IMR-90 (cell line): ENCODE measurements at regions not wholly inside any gene's neighbourhood (a gene's known extent, or its start where the extent isn't known, plus 50 kb on each side); places are given as distances from the start of the nearest gene placed in this dataset.

Source experiments
- ATAC-seq: fragments of 200-7000 bp; cut with Tn5 transposase; 2 replicates; pipeline ENCODE4 v1.9.1; 2020; ENCODE audit warnings: low read depth, mild to moderate bottlenecking, moderate library complexity
- BruUV-seq: library from RNA; stranded (reverse); fragments of 400-500 nt; replicated peaks from 2 replicates; lab custom pipeline; 2021; lab: Mats Ljungman, UMichigan
- CTCF ChIA-PET: fragments of 300-600 bp; formaldehyde crosslinking; extraction: SDS; loops from one replicate; lab custom pipeline; 2021; ENCODE audit warnings: antibody characterized with exemption; lab: Yijun Ruan, JAX
- POLR2A ChIA-PET: fragments of 300-600 bp; sonication (Branson Sonifier 250); formaldehyde crosslinking; loops from one replicate; lab custom pipeline; 2022; ENCODE audit warnings: antibody characterized with exemption; ENCODE audit not compliant: unreplicated experiment; lab: Charles Lee
- DNase-seq: peaks from one replicate; pipeline ENCODE4 v3.0.0; 2013
- H2AFZ ChIP-seq: replicated peaks from 2 replicates; pipeline ENCODE3; 2013; ENCODE audit warnings: low read length, mild to moderate bottlenecking; ENCODE audit not compliant: poor library complexity
- H2AK5ac ChIP-seq: 2 replicates; pipeline ENCODE4 v1.6.1; 2013; ENCODE audit warnings: low read depth, low read length, inconsistent platforms
- H2AK9ac ChIP-seq: replicated peaks from 2 replicates; pipeline ENCODE3; 2013; ENCODE audit warnings: mild to moderate bottlenecking, low read depth, low read length, moderate library complexity; ENCODE audit not compliant: poor library complexity
- H2BK120ac ChIP-seq: 2 replicates; pipeline ENCODE4 v1.6.1; 2013; ENCODE audit warnings: low read depth, low read length, inconsistent platforms
- H2BK15ac ChIP-seq: 3 replicates; pipeline ENCODE4 v1.6.1; 2013; ENCODE audit warnings: low read depth, low read length, inconsistent platforms
- H2BK20ac ChIP-seq: 2 replicates; pipeline ENCODE4 v1.6.1; 2013; ENCODE audit warnings: low read depth, mild to moderate bottlenecking, inconsistent platforms, low read length, moderate library complexity
- H2BK5ac ChIP-seq: 2 replicates; pipeline ENCODE4 v1.6.1; 2013; ENCODE audit warnings: mild to moderate bottlenecking, low read depth, low read length, inconsistent platforms; ENCODE audit not compliant: poor library complexity, severe bottlenecking
- H3K14ac ChIP-seq: replicated peaks from 2 replicates; pipeline ENCODE4 v1.6.1; 2013; ENCODE audit warnings: low read depth, low read length, inconsistent platforms
- H3K18ac ChIP-seq: 2 replicates; pipeline ENCODE4 v1.6.1; 2013; ENCODE audit warnings: low read depth, low read length, control low read depth
- H3K23ac ChIP-seq: 2 replicates; pipeline ENCODE4 v1.6.1; 2013; ENCODE audit warnings: low read depth, low read length, inconsistent platforms
- H3K27ac ChIP-seq: 2 replicates; pipeline ENCODE4 v1.5.1; 2013; ENCODE audit warnings: mild to moderate bottlenecking, control low read depth, low read length; ENCODE audit not compliant: insufficient read depth
- H3K27me3 ChIP-seq: 2 replicates; pipeline ENCODE4 v1.6.1; 2013; ENCODE audit warnings: low read length; ENCODE audit not compliant: control insufficient read depth, insufficient read depth
- H3K36me3 ChIP-seq: 2 replicates; pipeline ENCODE4 v1.6.1; 2013; ENCODE audit warnings: low read length, mixed read lengths; ENCODE audit not compliant: control insufficient read depth, insufficient read depth
- H3K4ac ChIP-seq: 2 replicates; pipeline ENCODE4 v1.6.1; 2013; ENCODE audit warnings: low read depth, low read length, inconsistent platforms
- H3K4me1 ChIP-seq: 2 replicates; pipeline ENCODE4 v1.6.1; 2013; ENCODE audit warnings: low read length, mixed read lengths; ENCODE audit not compliant: control insufficient read depth, insufficient read depth
- H3K4me2 ChIP-seq: 2 replicates; pipeline ENCODE4 v1.6.1; 2013; ENCODE audit warnings: low read depth, mild to moderate bottlenecking, control low read depth, low read length, moderate library complexity
- H3K4me3 ChIP-seq: 2 replicates; pipeline ENCODE4 v1.5.1; 2013; ENCODE audit warnings: low read depth, mild to moderate bottlenecking, control low read depth, low read length, moderate library complexity; ENCODE audit not compliant: insufficient read depth
- H3K56ac ChIP-seq: 2 replicates; pipeline ENCODE4 v1.6.1; 2013; ENCODE audit warnings: low read length, inconsistent platforms; ENCODE audit not compliant: insufficient read depth; ENCODE audit errors: extremely low read depth
- H3K79me1 ChIP-seq, 2 experiments: 2 replicates each; pipeline ENCODE4 v1.6.1; 2013; ENCODE audit warnings: low read length in 2 of 2, inconsistent platforms in 1 of 2, low read depth in 1 of 2
- H3K9ac ChIP-seq: 2 replicates; pipeline ENCODE4 v1.6.1; 2013; ENCODE audit warnings: low read depth, low read length, control low read depth
- H3K9me1 ChIP-seq: 2 replicates; pipeline ENCODE4 v1.6.1; 2013; ENCODE audit warnings: low read length, inconsistent platforms; ENCODE audit not compliant: insufficient read depth
- H3K9me3 ChIP-seq: 2 replicates; pipeline ENCODE4 v1.6.1; 2013; ENCODE audit warnings: low read length; ENCODE audit not compliant: control insufficient read depth, insufficient read depth
- H4K20me1 ChIP-seq: 2 replicates; pipeline ENCODE4 v1.6.1; 2013; ENCODE audit warnings: low read length, inconsistent platforms; ENCODE audit not compliant: insufficient read depth
- H4K5ac ChIP-seq: 2 replicates; pipeline ENCODE4 v1.6.1; 2013; ENCODE audit warnings: mild to moderate bottlenecking, low read depth, low read length, control low read depth
- H4K8ac ChIP-seq, 2 experiments: 2 replicates each; pipeline ENCODE4 v1.6.1; 2013; ENCODE audit warnings: low read depth in 2 of 2, low read length in 2 of 2, control low read depth in 1 of 2, inconsistent platforms in 1 of 2
- H4K91ac ChIP-seq: 2 replicates; pipeline ENCODE4 v1.6.1; 2013; ENCODE audit warnings: low read depth, low read length, inconsistent platforms; ENCODE audit not compliant: insufficient read depth
- BHLHE40 ChIP-seq: fragments of 150-350 bp; IDR thresholded peaks from 2 replicates; pipeline ENCODE4 v1.6.1; 2016; ENCODE audit warnings: mild to moderate bottlenecking, low read depth, low read length
- MAFK ChIP-seq: IDR thresholded peaks from 2 replicates; pipeline ENCODE4 v1.6.1; 2012; ENCODE audit warnings: low read depth, low read length, improper control_type of control experiment
- WGBS, 2 experiments: methylation state at CpG; one replicate each; pipeline versions ENCODE4 v1.1.5 to v1.1.7; 2013; ENCODE audit warnings: missing lambda C conversion rate in 2 of 2; ENCODE audit not compliant: insufficient read length in 1 of 2; ENCODE audit errors: extremely low coverage in 2 of 2; 5-methylcytosine and 5-hydroxymethylcytosine counted together
- dilution Hi-C: fragments of 300-500 bp; cut with HindIII; formaldehyde crosslinking; loops from one replicate; pipeline ENCODE4 v1.14.3; 2018; ENCODE audit warnings: low sequenced_read_pairs; ENCODE audit not compliant: unreplicated experiment
- in situ Hi-C: fragments of 300-500 bp; cut with MboI; formaldehyde crosslinking; loops from 3 replicates; pipeline ENCODE4 v1.14.3; 2019; ENCODE audit warnings: low sequenced_read_pairs, inconsistent platforms, mixed read lengths
- intact Hi-C: fragments of 100-400 bp; cut with micrococcal nuclease; formaldehyde crosslinking; loops from 2 replicates; pipeline ENCODE4 v1.10.0; 2022

DNA sequence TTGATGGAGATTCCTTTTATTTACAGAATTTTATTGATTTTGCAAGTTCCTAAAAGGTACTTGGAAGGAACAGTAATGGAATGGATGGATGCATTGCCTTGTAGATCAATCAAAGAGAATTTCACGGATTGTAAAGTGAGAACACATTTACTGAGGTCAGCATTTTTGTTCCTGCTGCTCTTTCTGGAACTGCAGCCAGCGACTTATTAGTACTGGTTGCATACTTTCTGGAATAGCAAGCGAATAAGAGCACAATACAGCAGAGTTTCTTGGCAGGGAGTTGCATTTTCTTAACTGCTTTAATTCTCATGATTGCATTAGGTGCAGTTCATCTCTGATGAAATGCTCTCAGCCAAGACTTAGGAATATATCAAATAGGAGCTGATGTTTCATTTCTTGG lies 106.1 kb upstream of the CHODL start:
- no peak overlapping the region for H3K4me2 ChIP-seq
- CTCF ChIA-PET: no interaction called here
- no peak overlapping the region for H3K56ac ChIP-seq
- H4K8ac ChIP-seq: no peak overlapping the region
- no peak for DNase-seq
- no peak overlapping the region for H3K4ac ChIP-seq
- no peak overlapping the region for H2AFZ ChIP-seq
- BruUV-seq: no TSS peak
- no peak overlapping the region for H3K9ac ChIP-seq
- in situ Hi-C loops (no loop called here), dilution Hi-C loops (no loop called here), intact Hi-C loops (no loop called here)
- TF ChIP-seq BHLHE40 (no peak), MAFK (peak; percentile 78)
- no peaks in the 10 kb centered on the region for H3K9me1 ChIP-seq
- no peak overlapping the region for H2BK5ac ChIP-seq
- no peak overlapping the region for H3K23ac ChIP-seq
- no peak overlapping the region for H2AK9ac ChIP-seq
- H2BK120ac ChIP-seq: no peak overlapping the region
- H4K91ac ChIP-seq: no peak overlapping the region
- POLR2A ChIA-PET: no interaction called here
- H3K4me3 ChIP-seq: no peak overlapping the region
- no peaks in the 10 kb centered on the region for H3K9me3 ChIP-seq
- H4K20me1 ChIP-seq: no peaks in the 10 kb centered on the region
- no peaks in the 10 kb centered on the region for H3K4me1 ChIP-seq
- H4K5ac ChIP-seq: no peak overlapping the region
- 7% methylated on average over 3 of the region's 3 CpGs; no CpG with 5 or more reads in 1 of the 2 experiments for WGBS, 2 experiments
- H2BK15ac ChIP-seq: no peak overlapping the region
- H3K79me1 ChIP-seq: no peaks in the 10 kb centered on the region
- H3K27ac ChIP-seq: no peak overlapping the region
- H3K27me3 ChIP-seq: no peaks in the 10 kb centered on the region
- no peak overlapping the region for H2BK20ac ChIP-seq
- H3K14ac ChIP-seq: no peak overlapping the region
- no peaks in the 10 kb centered on the region for H3K36me3 ChIP-seq
- ATAC-seq: no peak
- H2AK5ac ChIP-seq: no peak overlapping the region
- H3K18ac ChIP-seq: no peak overlapping the region
